GM12878 (cell line): ENCODE measurements at regions not wholly inside any gene's neighbourhood (a gene's known extent, or its start where the extent isn't known, plus 50 kb on each side); places are given as distances from the start of the nearest gene placed in this dataset.

Source experiments
- ATAC-seq: fragments of 200-7000 bp; cut with Tn5 transposase; 3 replicates; pipeline ENCODE4 v1.9.1; 2020; ENCODE audit warnings: mild to moderate bottlenecking, moderate library complexity
- BruUV-seq: library from RNA; stranded (reverse); fragments of 400-500 nt; replicated peaks from 2 replicates; lab custom pipeline; 2021; lab: Mats Ljungman, UMichigan
- CTCF ChIA-PET: fragments of 300-600 bp; sonication (Branson Sonifier 250); formaldehyde crosslinking; extraction: SDS; loops from one replicate; lab custom pipeline; 2021; ENCODE audit warnings: inconsistent platforms; lab: Yijun Ruan, JAX
- POLR2A ChIA-PET: fragments of 350-600 bp; formaldehyde crosslinking; extraction: SDS; loops from one replicate; lab custom pipeline; 2021; ENCODE audit warnings: inconsistent platforms; lab: Charles Lee
- RAD21 ChIA-PET: fragments of 300-600 bp; sonication (Branson Sonifier 250); formaldehyde crosslinking; loops from one replicate; lab custom pipeline; 2023; ENCODE audit warnings: antibody characterized with exemption; ENCODE audit not compliant: unreplicated experiment; lab: Charles Lee
- SMC1A ChIA-PET: fragments of 300-600 bp; sonication (Branson Sonifier 250); formaldehyde crosslinking; loops from one replicate; lab custom pipeline; 2023; ENCODE audit not compliant: unreplicated experiment, uncharacterized antibody; lab: Charles Lee
- DNase-seq: peaks from one replicate; pipeline ENCODE4 v3.0.0-alpha.2; 2011; ENCODE audit warnings: low read depth, low spot score
- FAIRE-seq: peaks from 3 replicates; lab custom pipeline; 2011; peaks lifted over from hg19 to GRCh38; lab: Jason Lieb, UNC
- H2AFZ ChIP-seq: 2 replicates; pipeline ENCODE4 v1.6.0; 2011; ENCODE audit warnings: low read depth, low read length, control low read depth; ENCODE audit not compliant: control insufficient read depth
- H3K27ac ChIP-seq: 2 replicates; pipeline ENCODE4 v1.5.1; 2011; ENCODE audit warnings: control low read depth; ENCODE audit not compliant: control insufficient read depth, insufficient read depth
- H3K27me3 ChIP-seq, 2 experiments: replicated peaks in 1 of 2; 2 replicates each; pipeline versions ENCODE4 v1.6.0 to v1.6.1; 2011; ENCODE audit warnings: low read length in 1 of 2; ENCODE audit not compliant: control insufficient read depth in 2 of 2, insufficient read depth in 2 of 2
- H3K36me3 ChIP-seq, 2 experiments: 2 replicates each; pipeline ENCODE4 v1.5.1; 2011; ENCODE audit warnings: low read length in 1 of 2; ENCODE audit not compliant: control insufficient read depth in 2 of 2, insufficient read depth in 2 of 2
- H3K4me1 ChIP-seq: 2 replicates; pipeline ENCODE4 v1.6.1; 2011; ENCODE audit warnings: mild to moderate bottlenecking, low read length, moderate library complexity, mixed read lengths; ENCODE audit not compliant: control insufficient read depth, insufficient read depth
- H3K4me2 ChIP-seq: 2 replicates; pipeline ENCODE4 v1.6.0; 2011; ENCODE audit warnings: control low read depth; ENCODE audit not compliant: control insufficient read depth, insufficient read depth
- H3K4me3 ChIP-seq: fragments of 200-600 bp; sonication (generic); 2 replicates; pipeline ENCODE4 v1.5.1; 2016
- H3K79me2 ChIP-seq: 2 replicates; pipeline ENCODE4 v1.6.0; 2011; ENCODE audit warnings: low read length; ENCODE audit not compliant: control insufficient read depth, insufficient read depth
- H3K9ac ChIP-seq: 2 replicates; pipeline ENCODE4 v1.8.0; 2011; ENCODE audit warnings: low read length, control low read depth, mixed read lengths; ENCODE audit not compliant: control insufficient read depth, insufficient read depth
- H3K9me3 ChIP-seq: replicated peaks from 3 replicates; pipeline ENCODE4 v1.5.1; 2011; ENCODE audit warnings: mild to moderate bottlenecking, low read length; ENCODE audit not compliant: control insufficient read depth, insufficient read depth
- H4K20me1 ChIP-seq: 2 replicates; pipeline ENCODE4 v1.6.0; 2011; ENCODE audit not compliant: control insufficient read depth, insufficient read depth
- ATF7 ChIP-seq: fragments of 450-650 bp; IDR thresholded peaks from 2 replicates; pipeline ENCODE4 v1.6.1; 2016; ENCODE audit warnings: low read depth, mild to moderate bottlenecking
- CTCF ChIP-seq, 3 experiments: IDR thresholded peaks in 2 of 3; conservative IDR thresholded peaks in 1 of 3; 2 replicates each; pipeline ENCODE4 v1.5.1; 2011; ENCODE audit warnings: low read depth in 3 of 3, low read length in 3 of 3, mild to moderate bottlenecking in 3 of 3, control low read depth in 2 of 3, moderate library complexity in 2 of 3, inconsistent platforms in 1 of 3, mixed read lengths in 1 of 3; ENCODE audit not compliant: control insufficient read depth in 2 of 3, insufficient read depth in 1 of 3; ENCODE audit errors: extremely low read depth in 1 of 3
- E2F8 ChIP-seq: fragments of 450-650 bp; IDR thresholded peaks from 2 replicates; pipeline ENCODE4 v1.6.1; 2018; ENCODE audit warnings: mild to moderate bottlenecking, low read depth, moderate library complexity; ENCODE audit not compliant: partially characterized antibody
- NKRF ChIP-seq: fragments of 450-650 bp; conservative IDR thresholded peaks from 2 replicates; pipeline ENCODE4 v1.6.1; 2017; ENCODE audit warnings: mild to moderate bottlenecking, moderate library complexity
- REST ChIP-seq: IDR thresholded peaks from 2 replicates; pipeline ENCODE4 v1.6.1; 2012; ENCODE audit warnings: mild to moderate bottlenecking, low read depth, low read length
- TCF12 ChIP-seq: IDR thresholded peaks from 2 replicates; pipeline ENCODE4 v1.6.1; 2011; ENCODE audit warnings: low read depth, mild to moderate bottlenecking, low read length
- ZBTB40 ChIP-seq: fragments of 450-650 bp; IDR thresholded peaks from 2 replicates; pipeline ENCODE4 v1.6.1; 2016; ENCODE audit warnings: mild to moderate bottlenecking, moderate library complexity, borderline replicate concordance
- WGBS: methylation state at CpG from one replicate; pipeline ENCODE4 v1.1.6; 2016; ENCODE audit warnings: low lambda C conversion rate; ENCODE audit not compliant: insufficient replicate concordance, insufficient coverage; ENCODE audit errors: missing lambda C conversion rate; 5-methylcytosine and 5-hydroxymethylcytosine counted together
- in situ Hi-C: fragments of 300-500 bp; cut with MboI; formaldehyde crosslinking; loops from 9 replicates; pipeline ENCODE4 v1.14.3; 2018; ENCODE audit warnings: mixed read lengths
- intact Hi-C: fragments of 100-400 bp; cut with micrococcal nuclease; formaldehyde crosslinking; loops from one replicate; pipeline ENCODE4 v1.14.2; 2022; ENCODE audit not compliant: unreplicated experiment

- TF ChIP-seq ZBTB40, result no peak
- no peak for TF ChIP-seq CTCF (IDR thresholded peaks at IDR 0.05 in 2 of 3, conservative IDR thresholded peaks at IDR 0.05 in 1 of 3; ENCODE audit: control insufficient read depth in 2 of 3, extremely low read depth in 1 of 3, insufficient read depth in 1 of 3, low read depth in 3 of 3, low read length in 3 of 3)
- no peak for TF ChIP-seq ATF7
Observed at GRCh38 chr20:12098421-12098820, 180.7 kb downstream of the BTBD3 start (continued).

- Histone ChIP-seq H3K4me1 (no peaks in the 10 kb centered on the region), H3K9ac (no peak overlapping the region), H3K79me2 (no peaks in the 10 kb centered on the region), H3K27ac (no peak overlapping the region), H3K9me3 (no peaks in the 10 kb centered on the region), H2AFZ (no peak overlapping the region), H3K27me3 (no peaks in the 10 kb centered on the region), H4K20me1 (no peaks in the 10 kb centered on the region), H3K4me3 (no peak overlapping the region), H3K36me3 (no peaks in the 10 kb centered on the region), H3K4me2 (no peak overlapping the region)
- BruUV-seq, result no TSS peak
- DNase-seq (no peak), ATAC-seq (no peak), FAIRE-seq (no peak)
- ChIA-PET CTCF (no interaction called here), RAD21 (interaction anchor here (0.9 kb wide), 1 partner anchor 196 kb away, joined by 3 read pairs; no protein-coding TSS in a partner anchor), SMC1A (no interaction called here), POLR2A (no interaction called here)
- intact Hi-C loops (no loop called here), in situ Hi-C loops (no loop called here)
- 0% methylated on average over 1 of the region's 1 CpG for WGBS
- no peak for TF ChIP-seq E2F8
- TF ChIP-seq REST, result no peak
- no peak for TF ChIP-seq TCF12
- TF ChIP-seq NKRF, result no peak
Observed at GRCh38 chr20:12108846-12109245, 191.2 kb downstream of the BTBD3 start.
